WTC11 (cell line): ENCODE measurements at regions not wholly inside any gene's neighbourhood (a gene's known extent, or its start where the extent isn't known, plus 50 kb on each side); places are given as distances from the start of the nearest gene placed in this dataset.

Experiments used
- ETV6 ChIP-seq: sonication (generic); formaldehyde crosslinking; IDR thresholded peaks from 2 replicates; pipeline ENCODE4 v1.8.1; 2022; ENCODE audit warnings: mild to moderate bottlenecking, missing genetic modification reagents
- FOXJ3 ChIP-seq: sonication (generic); formaldehyde crosslinking; IDR thresholded peaks from 2 replicates; pipeline ENCODE4 v1.9.0; 2021; ENCODE audit warnings: missing genetic modification reagents, mild to moderate bottlenecking, borderline replicate concordance
- JUN ChIP-seq: sonication (generic); formaldehyde crosslinking; IDR thresholded peaks from 2 replicates; pipeline ENCODE4 v1.8.0; 2023; ENCODE audit warnings: mild to moderate bottlenecking, missing genetic modification reagents
- MYBL2 ChIP-seq: sonication (generic); formaldehyde crosslinking; IDR thresholded peaks from 2 replicates; pipeline ENCODE4 v1.8.1; 2023; ENCODE audit warnings: mild to moderate bottlenecking, moderate library complexity, missing genetic modification reagents
- SMAD4 ChIP-seq: sonication (generic); formaldehyde crosslinking; IDR thresholded peaks from 2 replicates; pipeline ENCODE4 v1.8.0; 2022; ENCODE audit warnings: mild to moderate bottlenecking, missing genetic modification reagents
- USF2 ChIP-seq: sonication (generic); formaldehyde crosslinking; IDR thresholded peaks from 2 replicates; pipeline ENCODE4 v1.8.1; 2023; ENCODE audit warnings: mild to moderate bottlenecking, missing genetic modification reagents, moderate library complexity
- TF ChIP-seq, protein P1 (sequence below): fragments of 200-600 bp; IDR thresholded peaks from 2 replicates; pipeline ENCODE4 v1.8.0; 2022; ENCODE audit warnings: antibody characterized with exemption
- TF ChIP-seq, protein P2 (sequence below): sonication (generic); formaldehyde crosslinking; IDR thresholded peaks from 2 replicates; pipeline ENCODE4 v1.8.1; 2022; ENCODE audit warnings: low read depth, missing genetic modification reagents, borderline replicate concordance
- TF ChIP-seq, protein P3 (sequence below): sonication (generic); formaldehyde crosslinking; IDR thresholded peaks from 2 replicates; pipeline ENCODE4 v1.8.1; 2022; ENCODE audit warnings: low read depth, mild to moderate bottlenecking, moderate library complexity, missing genetic modification reagents, borderline replicate concordance

DNA sequence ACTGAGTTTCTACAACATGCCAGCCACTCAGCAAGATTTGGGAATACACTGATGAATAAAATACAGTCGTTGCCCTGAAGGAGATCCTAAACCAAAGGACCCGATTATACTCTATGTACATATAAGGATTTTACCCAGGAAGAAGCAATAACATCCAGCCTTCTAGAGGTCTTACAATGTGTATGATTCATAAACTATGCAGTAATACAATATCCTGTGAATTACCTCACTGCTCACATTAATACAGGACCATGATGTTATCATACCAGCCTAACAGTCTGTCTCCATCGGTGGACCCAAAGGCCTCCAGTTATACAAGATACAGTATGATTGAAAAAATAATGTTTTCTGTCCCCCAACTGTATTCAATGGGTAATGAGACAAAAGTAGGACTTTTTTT lies 310.5 kb upstream of the TRPM3 start:
- TF ChIP-seq MYBL2 (no peak), JUN (CRISPR knock-in tag) (no peak), FOXJ3 (no peak), SMAD4 (no peak), USF2 (no peak), ETV6 (CRISPR knock-in tag) (no peak)
- TF ChIP-seq, protein P1, sequence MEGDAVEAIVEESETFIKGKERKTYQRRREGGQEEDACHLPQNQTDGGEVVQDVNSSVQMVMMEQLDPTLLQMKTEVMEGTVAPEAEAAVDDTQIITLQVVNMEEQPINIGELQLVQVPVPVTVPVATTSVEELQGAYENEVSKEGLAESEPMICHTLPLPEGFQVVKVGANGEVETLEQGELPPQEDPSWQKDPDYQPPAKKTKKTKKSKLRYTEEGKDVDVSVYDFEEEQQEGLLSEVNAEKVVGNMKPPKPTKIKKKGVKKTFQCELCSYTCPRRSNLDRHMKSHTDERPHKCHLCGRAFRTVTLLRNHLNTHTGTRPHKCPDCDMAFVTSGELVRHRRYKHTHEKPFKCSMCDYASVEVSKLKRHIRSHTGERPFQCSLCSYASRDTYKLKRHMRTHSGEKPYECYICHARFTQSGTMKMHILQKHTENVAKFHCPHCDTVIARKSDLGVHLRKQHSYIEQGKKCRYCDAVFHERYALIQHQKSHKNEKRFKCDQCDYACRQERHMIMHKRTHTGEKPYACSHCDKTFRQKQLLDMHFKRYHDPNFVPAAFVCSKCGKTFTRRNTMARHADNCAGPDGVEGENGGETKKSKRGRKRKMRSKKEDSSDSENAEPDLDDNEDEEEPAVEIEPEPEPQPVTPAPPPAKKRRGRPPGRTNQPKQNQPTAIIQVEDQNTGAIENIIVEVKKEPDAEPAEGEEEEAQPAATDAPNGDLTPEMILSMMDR = no peak
- TF ChIP-seq, protein P2, sequence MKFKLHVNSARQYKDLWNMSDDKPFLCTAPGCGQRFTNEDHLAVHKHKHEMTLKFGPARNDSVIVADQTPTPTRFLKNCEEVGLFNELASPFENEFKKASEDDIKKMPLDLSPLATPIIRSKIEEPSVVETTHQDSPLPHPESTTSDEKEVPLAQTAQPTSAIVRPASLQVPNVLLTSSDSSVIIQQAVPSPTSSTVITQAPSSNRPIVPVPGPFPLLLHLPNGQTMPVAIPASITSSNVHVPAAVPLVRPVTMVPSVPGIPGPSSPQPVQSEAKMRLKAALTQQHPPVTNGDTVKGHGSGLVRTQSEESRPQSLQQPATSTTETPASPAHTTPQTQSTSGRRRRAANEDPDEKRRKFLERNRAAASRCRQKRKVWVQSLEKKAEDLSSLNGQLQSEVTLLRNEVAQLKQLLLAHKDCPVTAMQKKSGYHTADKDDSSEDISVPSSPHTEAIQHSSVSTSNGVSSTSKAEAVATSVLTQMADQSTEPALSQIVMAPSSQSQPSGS (CRISPR knock-in tag) = no peak
- TF ChIP-seq, protein P3, sequence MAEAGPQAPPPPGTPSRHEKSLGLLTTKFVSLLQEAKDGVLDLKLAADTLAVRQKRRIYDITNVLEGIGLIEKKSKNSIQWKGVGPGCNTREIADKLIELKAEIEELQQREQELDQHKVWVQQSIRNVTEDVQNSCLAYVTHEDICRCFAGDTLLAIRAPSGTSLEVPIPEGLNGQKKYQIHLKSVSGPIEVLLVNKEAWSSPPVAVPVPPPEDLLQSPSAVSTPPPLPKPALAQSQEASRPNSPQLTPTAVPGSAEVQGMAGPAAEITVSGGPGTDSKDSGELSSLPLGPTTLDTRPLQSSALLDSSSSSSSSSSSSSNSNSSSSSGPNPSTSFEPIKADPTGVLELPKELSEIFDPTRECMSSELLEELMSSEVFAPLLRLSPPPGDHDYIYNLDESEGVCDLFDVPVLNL (CRISPR knock-in tag) = no peak
